ENCODE measurements at regions not wholly inside any gene's neighbourhood (a gene's known extent, or its start where the extent isn't known, plus 50 kb on each side); places are given as distances from the start of the nearest gene placed in this dataset.

GRCh38 chr13:22596171-22596863 lies 584.5 kb upstream of the SGCG start:
- Histone ChIP-seq H3K9me1 (ENCODE audit: control insufficient read depth, extremely low read depth, insufficient read depth, low read length) (no peaks in the 10 kb centered on the region), H3K9me3 (ENCODE audit: control insufficient read depth, low read depth, low read length) (peaks cover 6% of the 10 kb centered on the region), H4K20me1 (ENCODE audit: control insufficient read depth, extremely low read depth, insufficient read depth, low read length) (no peaks in the 10 kb centered on the region), H3K27ac (ENCODE audit: control insufficient read depth, insufficient read depth, low read length) (no peak overlapping the region), H3K36me3 (ENCODE audit: control insufficient read depth in 2 of 2, extremely low read depth in 1 of 2, insufficient read depth in 2 of 2, low read length in 2 of 2) (no peaks in the 10 kb centered on the region), H3K27me3 (ENCODE audit: control insufficient read depth, extremely low read depth, insufficient read depth, low read length) (no peaks in the 10 kb centered on the region), H3K4me2 (ENCODE audit: control insufficient read depth, extremely low read depth, insufficient read depth, low read depth, low read length) (no peak overlapping the region), H3K4me1 (ENCODE audit: control insufficient read depth, extremely low read depth, insufficient read depth, low read length) (no peaks in the 10 kb centered on the region), H3K9ac (ENCODE audit: control insufficient read depth, extremely low read depth, insufficient read depth, low read length) (no peak overlapping the region), H2AFZ (ENCODE audit: control insufficient read depth, low read length) (no peak overlapping the region), H3K79me2 (ENCODE audit: control insufficient read depth, insufficient read depth, low read length) (no peaks in the 10 kb centered on the region), H3K4me3 (ENCODE audit: control insufficient read depth in 2 of 3, extremely low read depth in 1 of 3, insufficient read depth in 2 of 3, low read depth in 1 of 3, low read length in 3 of 3) (no peak overlapping the region)
- TF ChIP-seq CTCF (optimal IDR thresholded peaks at IDR 0.05 in 1 of 3, IDR thresholded peaks at IDR 0.05 in 1 of 3, conservative IDR thresholded peaks at IDR 0.05 in 1 of 3; ENCODE audit: extremely low read depth in 1 of 3, insufficient read depth in 2 of 3, low read length in 3 of 3) (no peak), EZH2 (IDR thresholded peaks at IDR 0.05; ENCODE audit: low read length) (no peak)
- FAIRE-seq (no peak), DNase-seq (ENCODE audit: low read depth, low spot score) (no peak)
- dilution Hi-C loops (cut with MboI; ENCODE audit: extremely low pct_ligation_motif_present, low sequenced_read_pairs): no loop called here

- Histone ChIP-seq H3K9me1 (ENCODE audit: control insufficient read depth, extremely low read depth, insufficient read depth, low read length) (no peaks in the 10 kb centered on the region), H2AFZ (ENCODE audit: control insufficient read depth, low read length) (no peak overlapping the region), H3K27me3 (ENCODE audit: control insufficient read depth, extremely low read depth, insufficient read depth, low read length) (no peaks in the 10 kb centered on the region), H3K36me3 (ENCODE audit: control insufficient read depth in 2 of 2, extremely low read depth in 1 of 2, insufficient read depth in 2 of 2, low read length in 2 of 2) (no peaks in the 10 kb centered on the region), H3K27ac (ENCODE audit: control insufficient read depth, insufficient read depth, low read length) (no peak overlapping the region), H3K79me2 (ENCODE audit: control insufficient read depth, insufficient read depth, low read length) (no peaks in the 10 kb centered on the region), H3K4me3 (ENCODE audit: control insufficient read depth in 2 of 3, extremely low read depth in 1 of 3, insufficient read depth in 2 of 3, low read depth in 1 of 3, low read length in 3 of 3) (no peak overlapping the region), H3K4me1 (ENCODE audit: control insufficient read depth, extremely low read depth, insufficient read depth, low read length) (no peaks in the 10 kb centered on the region), H4K20me1 (ENCODE audit: control insufficient read depth, extremely low read depth, insufficient read depth, low read length) (no peaks in the 10 kb centered on the region), H3K9ac (ENCODE audit: control insufficient read depth, extremely low read depth, insufficient read depth, low read length) (no peak overlapping the region), H3K4me2 (ENCODE audit: control insufficient read depth, extremely low read depth, insufficient read depth, low read depth, low read length) (no peak overlapping the region), H3K9me3 (ENCODE audit: control insufficient read depth, low read depth, low read length) (peaks cover 2% of the 10 kb centered on the region)
- FAIRE-seq (no peak), DNase-seq (ENCODE audit: low read depth, low spot score) (no peak)
- TF ChIP-seq CTCF (optimal IDR thresholded peaks at IDR 0.05 in 1 of 3, IDR thresholded peaks at IDR 0.05 in 1 of 3, conservative IDR thresholded peaks at IDR 0.05 in 1 of 3; ENCODE audit: extremely low read depth in 1 of 3, insufficient read depth in 2 of 3, low read length in 3 of 3) (no peak), EZH2 (IDR thresholded peaks at IDR 0.05; ENCODE audit: low read length) (no peak)
- dilution Hi-C loops (cut with MboI; ENCODE audit: extremely low pct_ligation_motif_present, low sequenced_read_pairs): no loop called here
These were observed 581.6 kb upstream of the SGCG start for GRCh38 chr13:22599156-22599555.

Data from keratinocyte (primary cell).